ENCODE measurements at regions not wholly inside any gene's neighbourhood (a gene's known extent, or its start where the extent isn't known, plus 50 kb on each side); places are given as distances from the start of the nearest gene placed in this dataset.

DNA sequence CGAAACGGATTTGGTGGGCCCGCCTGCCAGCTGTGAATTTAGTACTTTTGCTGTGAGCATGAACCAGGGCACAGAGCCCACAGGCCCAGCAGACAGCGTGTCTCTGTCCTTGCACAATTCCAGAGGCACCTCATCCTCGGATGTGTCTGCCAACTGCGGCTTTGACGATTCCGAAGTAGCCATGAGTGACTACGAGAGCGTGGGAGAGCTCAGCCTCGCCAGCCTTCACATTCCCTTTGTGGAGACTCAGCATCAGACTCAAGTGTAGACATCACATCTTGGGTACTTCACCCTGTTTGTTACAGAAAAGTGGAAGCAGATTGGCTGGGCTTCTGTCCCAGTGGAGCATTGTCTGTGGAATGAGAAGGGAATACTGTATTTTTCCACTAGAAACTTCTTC lies 78.6 kb upstream of the MTNR1B start:
- no peak overlapping the region for H3K9ac ChIP-seq
- H3K36me3 ChIP-seq: no peaks in the 10 kb centered on the region

DNA sequence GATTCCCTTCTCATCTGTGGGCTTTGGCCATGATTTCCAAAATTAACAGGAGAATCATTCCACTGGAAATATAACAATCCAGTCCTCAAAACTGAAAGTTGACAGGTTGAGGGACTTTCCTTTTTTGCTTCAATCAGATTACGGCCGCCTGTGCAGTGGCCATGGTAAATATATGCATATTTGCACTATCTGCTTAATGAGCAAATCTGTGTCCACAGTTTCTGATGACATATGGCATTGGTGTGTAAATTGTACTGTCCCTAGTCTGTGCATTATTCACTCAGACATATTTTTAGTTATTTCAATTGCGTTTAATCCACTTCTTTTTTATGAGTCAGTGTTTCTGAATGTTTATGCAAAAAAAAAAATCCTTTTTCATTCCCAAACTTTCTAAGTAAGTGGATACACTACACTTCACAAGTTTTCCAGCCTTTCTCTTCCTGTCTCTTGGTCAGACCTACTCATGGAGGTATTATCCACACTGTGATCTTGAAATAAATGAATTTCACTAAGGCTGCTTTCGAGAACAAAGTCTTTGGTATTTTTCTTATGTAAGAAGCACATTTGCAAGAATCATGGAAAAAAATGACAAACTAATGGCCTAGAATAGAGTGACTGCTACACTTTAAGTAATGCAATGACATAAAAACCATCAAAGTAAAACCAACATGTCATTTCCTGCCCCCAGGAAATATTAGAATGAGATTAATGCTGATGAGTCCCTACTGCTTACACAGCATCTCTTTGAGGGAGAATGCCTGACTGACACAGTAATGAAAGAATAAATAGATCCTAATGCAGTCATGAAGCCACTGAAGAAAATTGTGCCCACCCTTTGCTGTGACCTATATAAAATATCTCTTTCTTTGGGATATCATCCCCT lies 76.4 kb upstream of the MTNR1B start:
- Histone ChIP-seq H3K4me2 (no peak overlapping the region), H3K9me3 (ENCODE audit: low read depth) (no peaks in the 10 kb centered on the region), H3K4me1 (no peaks in the 10 kb centered on the region), H3K27me3 (no peaks in the 10 kb centered on the region), H3K27ac (no peak overlapping the region), H3K36me3 (no peaks in the 10 kb centered on the region), H2AFZ (replicated peaks) (no peak overlapping the region), H3K9ac (no peak overlapping the region), H3F3A (ENCODE audit: low read depth) (no peaks in the 10 kb centered on the region), H3K4me3 (no peak overlapping the region), H4K20me1 (ENCODE audit: low read depth) (no peaks in the 10 kb centered on the region), H3K79me2 (ENCODE audit: low read depth) (no peaks in the 10 kb centered on the region)
- no peak for DNase-seq (ENCODE audit: low spot score)
- Mint-ChIP-seq H3K4me1 (peaks cover 6% of the 10 kb centered on the region), H3K27ac (no peak overlapping the region), H3K36me3 (peaks cover 4% of the 10 kb centered on the region), H3K4me3 (no peak overlapping the region), H3K27me3 (ENCODE audit: insufficient read depth, low read depth) (no peaks in the 10 kb centered on the region), H3K9me3 (no peaks in the 10 kb centered on the region)
- TF ChIP-seq, protein P1, sequence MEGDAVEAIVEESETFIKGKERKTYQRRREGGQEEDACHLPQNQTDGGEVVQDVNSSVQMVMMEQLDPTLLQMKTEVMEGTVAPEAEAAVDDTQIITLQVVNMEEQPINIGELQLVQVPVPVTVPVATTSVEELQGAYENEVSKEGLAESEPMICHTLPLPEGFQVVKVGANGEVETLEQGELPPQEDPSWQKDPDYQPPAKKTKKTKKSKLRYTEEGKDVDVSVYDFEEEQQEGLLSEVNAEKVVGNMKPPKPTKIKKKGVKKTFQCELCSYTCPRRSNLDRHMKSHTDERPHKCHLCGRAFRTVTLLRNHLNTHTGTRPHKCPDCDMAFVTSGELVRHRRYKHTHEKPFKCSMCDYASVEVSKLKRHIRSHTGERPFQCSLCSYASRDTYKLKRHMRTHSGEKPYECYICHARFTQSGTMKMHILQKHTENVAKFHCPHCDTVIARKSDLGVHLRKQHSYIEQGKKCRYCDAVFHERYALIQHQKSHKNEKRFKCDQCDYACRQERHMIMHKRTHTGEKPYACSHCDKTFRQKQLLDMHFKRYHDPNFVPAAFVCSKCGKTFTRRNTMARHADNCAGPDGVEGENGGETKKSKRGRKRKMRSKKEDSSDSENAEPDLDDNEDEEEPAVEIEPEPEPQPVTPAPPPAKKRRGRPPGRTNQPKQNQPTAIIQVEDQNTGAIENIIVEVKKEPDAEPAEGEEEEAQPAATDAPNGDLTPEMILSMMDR (IDR thresholded peaks at IDR 0.05): no peak
- no peak for TF ChIP-seq EZH2phosphoT487 (IDR thresholded peaks at IDR 0.05)
- TF ChIP-seq EZH2 (IDR thresholded peaks at IDR 0.05): no peak

More for the DNA sequence above, 78.6 kb upstream of the MTNR1B start:
- Mint-ChIP-seq H3K36me3 (peaks cover 4% of the 10 kb centered on the region), H3K4me1 (peaks cover 6% of the 10 kb centered on the region), H3K27me3 (ENCODE audit: insufficient read depth, low read depth) (no peaks in the 10 kb centered on the region), H3K27ac (no peak overlapping the region), H3K4me3 (no peak overlapping the region), H3K9me3 (no peaks in the 10 kb centered on the region)
- Histone ChIP-seq H3K4me2 (no peak overlapping the region), H3K4me1 (no peaks in the 10 kb centered on the region), H3K9me3 (ENCODE audit: low read depth) (no peaks in the 10 kb centered on the region), H3K79me2 (ENCODE audit: low read depth) (no peaks in the 10 kb centered on the region), H3K27ac (no peak overlapping the region), H2AFZ (replicated peaks) (no peak overlapping the region), H3F3A (ENCODE audit: low read depth) (no peaks in the 10 kb centered on the region), H3K4me3 (no peak overlapping the region), H3K27me3 (no peaks in the 10 kb centered on the region), H4K20me1 (ENCODE audit: low read depth) (no peaks in the 10 kb centered on the region)
- TF ChIP-seq EZH2phosphoT487 (IDR thresholded peaks at IDR 0.05): no peak
- TF ChIP-seq EZH2 (IDR thresholded peaks at IDR 0.05): no peak
- TF ChIP-seq, protein P1 (IDR thresholded peaks at IDR 0.05): no peak
- no peak for DNase-seq (ENCODE audit: low spot score)

DNA sequence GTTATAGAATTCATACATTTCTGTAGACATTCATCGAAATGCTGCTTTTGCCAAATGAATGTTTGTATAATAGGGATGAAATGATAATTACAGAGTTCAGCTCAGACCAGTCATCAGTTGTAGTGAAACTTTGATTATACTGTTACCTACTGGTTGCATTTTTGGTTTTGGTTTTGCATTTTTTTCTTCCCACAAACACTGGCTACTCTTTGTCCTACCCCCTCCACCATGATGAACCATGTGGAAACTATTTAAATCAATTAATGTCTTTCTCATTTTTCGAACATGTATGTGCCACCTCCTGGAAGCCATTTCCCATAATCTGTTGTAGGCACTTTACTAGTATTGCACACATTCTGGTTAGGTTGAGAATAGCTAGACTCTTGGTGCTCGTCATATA lies 75.3 kb upstream of the MTNR1B start:
- TF ChIP-seq EZH2phosphoT487 (IDR thresholded peaks at IDR 0.05): no peak
- TF ChIP-seq, protein P1 (IDR thresholded peaks at IDR 0.05): no peak
- no peak for TF ChIP-seq EZH2 (IDR thresholded peaks at IDR 0.05)
- Histone ChIP-seq H3F3A (ENCODE audit: low read depth) (no peaks in the 10 kb centered on the region), H3K9ac (no peak overlapping the region), H2AFZ (replicated peaks) (no peak overlapping the region), H4K20me1 (ENCODE audit: low read depth) (no peaks in the 10 kb centered on the region), H3K36me3 (no peaks in the 10 kb centered on the region), H3K27me3 (no peaks in the 10 kb centered on the region), H3K27ac (no peak overlapping the region), H3K9me3 (ENCODE audit: low read depth) (no peaks in the 10 kb centered on the region), H3K4me1 (no peaks in the 10 kb centered on the region), H3K79me2 (ENCODE audit: low read depth) (no peaks in the 10 kb centered on the region), H3K4me2 (no peak overlapping the region), H3K4me3 (no peak overlapping the region)
- H3K27ac Mint-ChIP-seq: no peak overlapping the region
- peaks cover 4% of the 10 kb centered on the region for H3K36me3 Mint-ChIP-seq
- H3K9me3 Mint-ChIP-seq: no peaks in the 10 kb centered on the region
- no peak overlapping the region for H3K4me3 Mint-ChIP-seq
- no peak for DNase-seq (ENCODE audit: low spot score)
- H3K4me1 Mint-ChIP-seq: peaks cover 6% of the 10 kb centered on the region
- no peaks in the 10 kb centered on the region for H3K27me3 Mint-ChIP-seq (ENCODE audit: insufficient read depth, low read depth)
